SKM-1 (cell line): ENCODE measurements at regions not wholly inside any gene's neighbourhood (a gene's known extent, or its start where the extent isn't known, plus 50 kb on each side); places are given as distances from the start of the nearest gene placed in this dataset.

ENCODE experiments used
- DNase-seq: peaks from one replicate; lab custom pipeline; 2025; ENCODE audit not compliant: unreplicated experiment; lab: John Stamatoyannopoulos, UW

DNA sequence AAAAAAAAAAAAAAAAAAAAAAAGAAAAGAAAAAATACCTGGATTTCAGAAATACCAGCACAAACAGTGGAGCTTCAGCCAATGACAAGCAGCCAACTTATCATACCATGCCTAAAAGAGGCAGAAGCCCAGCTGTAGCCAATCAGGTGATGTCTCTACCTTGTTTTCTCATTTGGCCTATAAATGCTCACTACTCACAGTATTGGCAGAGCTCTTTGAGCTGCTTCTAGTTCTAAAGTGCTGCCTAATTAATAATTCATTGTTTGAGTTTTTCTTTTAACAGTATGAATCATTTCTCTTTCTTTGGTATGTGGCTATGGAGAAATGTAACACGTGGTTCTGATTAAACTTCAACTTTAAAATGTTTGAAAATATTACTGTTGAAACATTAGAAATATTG is 188.8 kb upstream of the TECRL start:
- no peak for DNase-seq

DNA sequence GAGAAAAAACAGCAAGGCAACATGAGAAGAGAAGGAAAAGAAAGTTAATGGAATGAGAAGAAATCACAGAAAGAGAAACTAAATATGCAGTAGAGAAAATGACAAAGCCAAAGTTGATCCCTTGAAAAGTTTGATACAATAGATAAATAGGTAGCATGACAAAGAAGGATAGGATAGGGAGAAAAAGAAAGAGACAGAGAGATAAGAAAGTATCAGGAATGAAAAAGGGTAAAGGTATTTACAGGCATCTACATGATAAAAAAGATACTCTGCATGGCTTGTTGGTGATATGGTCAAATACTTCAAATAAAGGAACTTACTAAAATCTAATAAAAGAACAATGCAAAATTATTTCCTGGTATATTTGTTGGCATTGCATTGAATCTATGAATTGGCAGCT is 185.5 kb upstream of the TECRL start:
- no peak for DNase-seq

DNA sequence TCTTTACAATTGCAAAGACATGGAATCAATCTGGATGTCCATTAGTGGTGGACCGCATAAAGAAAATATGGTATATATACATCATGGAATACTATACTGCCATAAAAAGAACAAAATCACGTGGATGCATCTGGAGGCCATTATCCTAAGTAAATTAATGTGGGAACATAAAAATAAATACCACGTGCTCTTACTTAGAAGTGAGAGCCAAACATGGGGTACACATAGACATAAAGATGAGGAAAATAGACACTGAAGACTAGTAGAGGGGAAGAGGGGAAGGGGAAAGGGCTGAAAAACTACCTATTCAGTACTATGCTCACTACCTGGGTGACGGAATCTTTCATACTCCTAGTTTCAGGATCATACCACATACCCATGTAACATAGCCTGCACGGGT is 179.3 kb upstream of the TECRL start:
- no peak for DNase-seq

DNA sequence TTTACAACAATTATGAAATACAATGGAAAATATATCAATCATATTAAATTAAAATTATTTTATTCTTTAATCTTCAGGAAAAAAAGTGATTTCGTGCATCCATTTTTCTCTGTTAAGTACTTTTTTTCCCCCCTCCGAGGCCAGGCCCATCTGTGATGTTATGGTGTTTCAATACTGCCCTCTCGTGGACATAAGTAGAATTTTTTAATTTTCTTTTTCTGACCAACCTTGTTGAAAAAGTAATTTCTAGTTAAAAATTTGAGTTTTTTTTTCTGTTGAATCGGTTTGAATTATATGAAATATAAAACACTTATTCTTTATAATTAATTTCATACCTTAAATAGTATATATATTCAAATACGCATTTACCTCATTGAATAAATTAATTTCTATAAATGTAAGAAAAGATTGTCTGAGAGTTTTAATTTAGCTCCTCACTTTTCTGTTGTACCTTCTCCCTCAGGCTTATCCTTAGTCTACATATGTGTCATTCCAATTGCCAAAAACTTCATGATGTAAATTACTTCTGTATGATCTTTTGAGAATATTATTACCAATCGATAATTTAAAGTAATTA is 175.8 kb upstream of the TECRL start:
- DNase-seq: peak; percentile 57

DNA sequence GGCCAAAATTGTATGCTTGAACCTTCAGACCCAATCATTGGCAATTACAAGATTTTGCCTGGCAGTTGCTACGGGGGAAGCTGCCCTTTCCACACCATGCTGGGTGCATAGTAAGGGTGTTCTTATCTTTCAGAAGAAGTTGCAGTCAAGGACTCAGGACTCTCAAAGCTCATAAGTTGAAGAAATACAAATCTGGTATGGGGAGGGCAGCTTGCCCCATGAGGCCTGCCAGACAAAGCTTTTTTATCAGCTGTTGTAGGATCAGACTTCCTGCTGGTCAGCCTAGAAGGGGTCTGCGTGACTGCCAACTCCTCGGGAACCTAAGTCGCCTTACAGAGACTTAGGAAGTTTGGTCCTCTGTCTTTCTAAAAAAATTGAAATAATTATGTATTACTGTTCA is 174.9 kb upstream of the TECRL start:
- no peak for DNase-seq

DNA sequence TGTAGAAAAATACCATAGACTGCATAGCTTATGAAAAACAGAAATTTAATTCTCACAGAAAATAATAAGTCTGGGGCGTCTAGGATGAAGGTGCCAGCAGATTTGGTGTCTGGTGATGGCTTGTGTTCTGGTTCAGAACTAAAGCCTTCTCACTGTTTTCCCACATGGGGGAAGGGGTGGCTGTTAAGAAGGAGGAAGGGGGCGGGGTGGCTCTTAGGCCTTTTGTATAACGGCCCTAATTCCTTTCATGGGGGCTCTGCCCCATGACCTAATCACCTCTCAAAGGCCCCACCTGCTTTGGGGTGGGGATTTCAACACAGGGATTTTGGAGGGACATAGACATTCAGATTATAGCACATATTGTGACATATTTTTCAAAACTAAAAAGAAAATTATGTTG is 173.2 kb upstream of the TECRL start:
- DNase-seq: no peak

DNA sequence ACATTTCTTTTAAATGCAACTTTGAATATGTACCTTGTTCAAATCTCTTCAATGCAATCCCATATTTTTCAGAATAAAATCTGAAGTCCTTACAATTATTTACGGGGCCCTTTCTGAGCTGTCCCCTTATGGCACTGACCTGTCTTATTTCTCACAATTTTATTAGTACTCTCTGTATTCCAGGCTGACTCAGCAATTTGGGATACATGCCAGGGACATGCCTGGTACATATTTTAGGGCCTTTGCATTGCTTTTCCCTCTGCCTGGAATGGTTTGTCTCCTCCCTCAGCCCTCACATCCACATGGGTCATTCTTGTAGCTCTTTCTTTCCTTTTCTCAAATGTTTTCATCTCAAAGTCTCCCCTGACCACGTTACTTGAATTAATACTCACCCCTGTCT is 172.2 kb upstream of the TECRL start:
- no peak for DNase-seq

DNA sequence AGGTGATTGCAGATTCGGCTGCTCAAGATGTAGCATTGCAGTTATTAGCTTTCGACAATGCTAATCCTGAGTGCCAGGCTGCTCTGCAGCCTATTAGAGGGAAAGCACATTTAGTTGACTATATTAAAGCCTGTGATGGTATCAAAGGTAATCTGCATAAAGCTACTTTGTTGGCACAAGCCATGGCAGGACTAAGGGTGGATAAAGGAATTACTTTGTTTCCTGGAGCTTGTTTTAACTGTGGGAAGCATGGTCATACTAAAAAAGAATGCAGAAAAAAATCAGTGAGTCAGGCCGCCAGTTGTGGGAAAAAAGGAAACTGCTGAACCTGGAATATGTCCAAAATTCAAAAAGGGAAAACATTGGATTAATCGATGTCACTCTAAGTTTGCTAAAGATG is 154.9 kb upstream of the TECRL start:
- no peak for DNase-seq

DNA sequence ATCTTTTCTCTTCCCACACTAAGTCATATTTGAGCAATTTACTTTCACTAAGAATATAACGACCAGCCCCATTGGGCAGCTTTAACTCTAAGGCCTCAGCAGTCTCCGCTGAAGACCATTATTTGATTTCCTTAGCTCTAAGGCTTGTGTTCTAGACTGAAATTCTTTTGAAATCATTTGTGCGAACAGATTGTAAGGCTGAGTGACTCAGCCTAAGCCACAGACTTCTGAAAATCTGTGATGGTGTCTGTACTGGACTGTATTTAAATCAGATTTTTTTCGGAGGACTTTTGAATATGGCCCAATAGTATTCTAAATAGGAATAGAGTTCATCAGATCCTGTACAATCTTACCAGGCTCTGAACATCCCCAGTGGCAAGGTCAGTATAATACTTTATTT is 150.3 kb upstream of the TECRL start:
- no peak for DNase-seq

DNA sequence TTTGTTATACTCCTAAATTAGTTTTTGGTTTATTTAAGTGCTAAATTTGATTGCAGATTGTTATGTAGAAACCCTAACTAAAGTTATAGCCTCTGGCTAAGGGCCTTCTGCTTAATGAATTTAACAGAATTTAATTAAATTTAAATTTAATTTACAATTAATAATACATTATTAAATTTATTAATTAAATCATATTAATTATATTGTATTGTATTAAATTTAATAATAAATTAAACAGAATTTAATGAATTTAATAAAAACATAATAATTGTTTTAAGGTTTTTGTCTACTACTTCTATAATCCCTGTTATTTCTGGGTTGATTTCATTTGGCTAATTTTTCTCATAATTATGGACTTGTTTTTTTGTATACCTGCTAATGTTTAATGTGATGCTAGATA is 141.9 kb upstream of the TECRL start:
- no peak for DNase-seq

DNA sequence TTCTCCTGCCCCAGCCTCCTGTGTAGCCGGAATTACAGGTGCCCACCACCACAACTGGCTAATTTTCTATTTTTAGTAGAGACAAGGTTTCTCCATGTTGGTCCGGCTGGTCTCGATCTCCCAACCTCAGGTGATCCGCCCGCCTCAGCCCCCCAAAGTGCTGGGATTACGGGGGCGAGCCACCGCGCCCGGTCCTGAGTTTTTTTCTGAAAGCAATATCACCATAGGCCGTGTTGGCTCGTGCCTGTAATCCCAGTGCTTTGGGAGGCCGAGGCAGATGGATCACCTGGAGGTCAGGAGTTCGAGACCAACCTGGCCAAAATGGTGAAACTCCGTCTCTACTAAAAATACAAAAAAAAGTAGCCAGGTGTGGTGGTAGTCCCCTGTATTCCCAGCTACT is 136.3 kb upstream of the TECRL start:
- DNase-seq: no peak

DNA sequence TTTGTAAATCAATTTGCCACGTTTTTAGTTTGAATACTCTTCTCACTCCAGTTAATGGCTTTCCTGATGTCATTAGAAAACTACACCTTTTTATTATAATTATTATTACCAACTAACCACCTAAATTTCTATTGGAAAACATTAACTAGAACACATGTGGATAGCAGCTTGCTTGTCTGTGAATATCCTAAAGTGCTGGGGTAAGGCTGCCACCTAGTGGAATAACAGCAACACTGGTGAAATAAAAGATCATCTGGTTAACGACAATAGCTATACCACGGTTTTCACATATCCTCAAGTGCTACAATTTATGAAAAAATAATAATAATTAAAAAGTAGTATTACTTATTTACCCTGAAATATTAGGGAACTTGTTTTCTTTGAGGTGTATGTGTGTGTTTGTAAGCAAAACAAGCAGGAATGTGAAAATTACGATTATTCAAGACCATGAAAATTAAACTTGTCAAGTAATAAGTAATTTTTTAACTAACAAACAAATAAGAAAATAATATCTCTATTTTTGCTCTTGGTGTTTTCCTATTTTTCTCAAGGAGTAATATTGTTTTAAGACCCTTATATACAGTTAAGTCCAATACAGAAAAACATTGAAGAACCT is 130.1 kb upstream of the TECRL start:
- peak; percentile 59 for DNase-seq

DNA sequence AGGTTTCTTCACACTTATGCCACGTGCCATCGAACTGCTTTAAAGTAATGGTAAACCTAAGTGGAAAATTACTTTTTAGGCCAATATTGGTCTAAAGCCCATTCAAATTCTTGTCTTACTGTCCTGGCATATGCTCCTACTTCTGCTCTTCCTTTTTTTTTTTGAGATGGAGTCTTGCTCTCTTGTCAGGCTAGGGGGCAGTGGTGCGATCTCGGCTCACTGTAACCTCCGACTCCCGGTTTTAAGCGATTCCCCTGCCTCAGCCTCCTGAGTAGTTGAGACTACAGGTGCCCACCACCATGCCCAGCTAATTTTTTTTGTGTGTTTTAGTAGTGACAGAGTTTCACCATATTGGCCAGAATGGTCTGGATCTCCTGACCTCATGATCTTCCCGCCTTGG is 129.0 kb upstream of the TECRL start:
- DNase-seq: no peak

DNA sequence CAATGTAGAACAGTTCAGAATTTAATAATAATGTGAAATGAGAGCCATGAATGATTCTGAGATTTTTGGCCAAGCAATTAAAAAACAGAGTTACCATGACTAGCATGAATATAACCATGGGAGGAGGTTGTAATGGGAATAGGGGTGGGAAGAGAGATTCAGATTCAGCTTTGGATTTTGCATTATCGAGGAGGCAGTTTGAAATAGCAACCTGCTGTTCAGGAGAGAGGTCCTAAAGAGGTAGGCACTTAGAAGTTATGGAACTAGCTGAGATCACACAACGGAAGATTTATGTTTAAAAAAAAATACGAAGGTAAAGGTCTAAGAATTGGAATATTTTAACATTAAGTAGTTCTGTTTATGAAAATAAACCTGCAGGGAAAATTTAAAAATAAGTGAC is 124.4 kb upstream of the TECRL start:
- no peak for DNase-seq

DNA sequence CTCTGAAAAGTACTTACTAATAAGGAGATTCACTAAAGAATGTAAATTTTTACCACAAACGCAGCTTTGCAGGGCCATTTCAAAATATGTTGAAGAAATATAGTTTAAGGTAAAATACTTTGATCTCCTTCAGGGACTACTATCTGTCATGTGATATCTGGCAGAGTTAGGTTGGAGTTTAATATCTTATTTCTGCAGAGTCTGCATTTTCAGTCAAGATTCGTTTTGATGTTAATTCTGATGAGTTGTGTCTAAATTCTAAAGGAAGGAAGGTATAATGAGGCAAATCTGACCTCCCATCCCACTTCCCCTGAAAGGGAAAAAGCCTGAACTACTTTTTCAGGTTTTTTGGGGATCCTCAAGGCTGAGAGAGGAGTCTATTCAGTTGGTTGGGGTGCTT is 123.9 kb upstream of the TECRL start:
- DNase-seq: no peak

DNA sequence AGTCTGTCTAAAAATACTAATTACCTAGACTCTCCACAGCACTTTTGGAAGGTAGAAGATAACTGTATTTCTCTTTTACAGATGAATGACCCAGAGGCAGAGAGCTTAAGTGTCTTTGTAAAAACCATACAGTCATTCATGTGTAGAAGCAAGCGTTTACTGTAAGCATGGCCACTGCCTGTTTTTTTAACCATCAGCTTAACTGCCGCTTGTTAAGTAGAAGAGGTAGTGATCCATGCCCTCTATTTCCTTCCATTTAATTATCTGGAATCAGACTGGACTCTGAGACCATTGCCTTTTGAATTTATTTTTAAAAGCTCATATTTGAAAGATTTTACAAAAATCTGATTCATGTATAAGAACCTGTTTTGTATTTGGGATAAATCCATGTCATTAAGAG is 111.2 kb upstream of the TECRL start:
- no peak for DNase-seq

DNA sequence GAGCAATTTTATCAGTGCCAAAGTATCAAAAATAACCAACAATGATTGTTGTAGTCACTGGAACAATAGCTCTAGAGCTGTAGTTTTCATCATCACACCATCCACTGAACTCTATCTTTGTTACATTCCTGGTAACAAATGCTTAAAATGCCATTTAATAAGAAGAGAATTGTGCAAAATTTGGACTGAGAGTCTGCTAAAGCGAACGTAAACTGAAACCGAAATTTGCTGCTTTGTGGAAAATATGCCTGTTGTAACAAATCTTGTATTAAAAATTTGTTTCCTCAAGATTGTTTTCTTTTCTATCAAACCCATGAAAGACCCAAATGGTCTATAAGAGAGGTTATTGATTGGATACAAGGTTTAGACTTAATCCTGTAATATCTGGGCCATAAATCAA is 109.3 kb upstream of the TECRL start:
- DNase-seq: no peak

DNA sequence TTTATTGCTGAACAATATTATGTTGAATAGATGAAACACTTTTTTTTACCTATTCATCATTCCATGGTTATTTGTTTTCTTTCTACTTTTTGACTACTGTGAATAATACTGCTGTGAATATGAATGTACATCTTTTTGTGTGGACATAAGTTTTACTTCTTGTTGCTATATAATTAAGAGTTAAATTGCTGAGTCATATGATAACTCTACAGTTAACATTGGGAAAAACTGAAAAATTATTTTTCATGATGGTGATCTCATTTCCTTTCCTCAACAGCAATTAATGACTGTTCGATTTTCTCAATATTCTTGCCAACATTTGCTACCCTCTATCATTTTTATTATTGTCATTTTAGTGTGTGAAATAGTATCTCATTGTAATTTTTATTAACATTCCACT is 106.9 kb upstream of the TECRL start:
- no peak for DNase-seq

DNA sequence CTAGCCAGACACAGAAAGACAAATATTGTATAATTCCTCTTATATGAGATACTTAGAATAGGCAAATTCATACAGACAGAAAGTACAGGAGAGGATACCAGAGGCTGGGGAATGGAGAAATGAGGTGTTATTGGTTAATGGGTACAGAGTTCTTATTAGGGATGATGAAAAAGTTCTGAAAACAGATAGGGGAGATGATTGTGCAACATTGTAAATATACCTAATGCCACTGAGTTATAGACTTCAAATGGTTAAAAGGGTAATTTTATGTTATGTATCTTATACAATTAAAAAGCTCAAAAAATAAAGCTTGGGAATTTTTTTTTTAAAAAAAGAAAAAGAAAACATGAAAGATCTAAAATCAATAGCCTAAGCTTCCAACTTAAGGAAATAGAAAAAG is 98.8 kb upstream of the TECRL start:
- DNase-seq: no peak

DNA sequence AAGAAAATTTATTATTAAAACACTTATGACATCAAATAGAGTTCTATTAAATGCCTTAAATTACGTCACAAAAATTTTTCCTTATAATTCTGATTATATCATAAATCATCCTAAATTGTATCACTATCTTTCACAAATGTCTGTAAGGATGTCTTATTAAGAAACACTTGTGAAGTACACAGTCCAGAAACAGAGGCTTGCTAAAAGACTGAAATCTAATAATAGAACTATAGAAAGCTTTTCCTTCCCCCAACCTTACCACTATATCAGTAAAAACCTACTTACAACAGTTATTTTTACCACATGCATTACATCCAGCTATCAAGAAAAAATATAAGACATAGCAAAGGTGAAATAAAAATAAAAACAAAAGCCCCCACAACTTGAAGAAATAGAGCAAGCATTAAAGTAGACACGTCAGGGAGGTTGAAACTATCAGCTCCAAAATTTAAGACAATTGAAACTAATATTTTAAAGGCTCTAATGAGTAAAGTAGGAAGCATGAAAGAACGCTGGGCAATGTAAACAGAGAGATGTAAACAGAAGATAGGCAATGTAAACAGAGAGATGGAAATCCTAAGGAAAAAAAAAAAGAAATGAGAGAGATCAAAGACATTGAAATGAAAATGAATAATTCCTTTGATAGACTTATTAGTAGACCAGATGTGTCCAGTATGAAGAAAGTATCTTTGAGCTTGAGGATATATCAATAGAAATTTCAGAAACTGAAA is 94.9 kb upstream of the TECRL start:
- no peak for DNase-seq

DNA sequence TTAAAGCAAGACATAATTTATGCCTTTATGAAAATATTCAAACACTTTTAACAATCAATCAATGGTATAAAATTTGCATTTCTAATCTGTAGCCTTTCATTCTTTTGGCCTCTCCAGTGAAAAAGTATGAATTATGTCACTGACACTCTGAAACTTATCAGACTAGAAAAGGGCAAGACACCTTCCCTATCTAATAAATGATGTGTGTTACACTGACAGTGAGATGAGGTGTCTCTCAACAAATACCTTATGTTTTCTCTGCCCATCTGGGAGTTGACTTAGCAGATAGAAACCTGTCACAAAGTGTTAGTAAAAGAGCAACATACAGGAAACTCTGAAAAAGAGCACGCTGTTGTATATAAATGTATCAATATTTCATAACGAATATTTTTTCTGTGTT is 94.2 kb upstream of the TECRL start:
- no peak for DNase-seq

DNA sequence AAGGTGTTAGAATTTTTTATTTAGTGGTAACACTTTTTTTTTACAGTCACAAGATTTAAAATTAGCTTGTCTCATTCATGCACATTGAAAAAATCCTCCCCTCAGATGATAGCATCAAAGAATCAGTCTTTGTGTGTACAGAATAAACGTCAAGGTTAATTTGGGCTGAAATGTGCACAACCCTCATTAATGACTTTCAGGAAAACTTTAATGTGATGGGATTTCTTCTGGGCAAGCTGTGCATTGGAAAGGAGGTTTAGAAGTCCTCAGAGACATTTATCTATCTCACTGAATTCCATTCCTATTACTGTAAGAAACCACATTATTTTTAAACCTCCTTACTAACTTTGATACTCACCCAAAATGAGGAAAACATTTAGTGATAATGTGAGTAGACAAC is 88.2 kb upstream of the TECRL start:
- no peak for DNase-seq

DNA sequence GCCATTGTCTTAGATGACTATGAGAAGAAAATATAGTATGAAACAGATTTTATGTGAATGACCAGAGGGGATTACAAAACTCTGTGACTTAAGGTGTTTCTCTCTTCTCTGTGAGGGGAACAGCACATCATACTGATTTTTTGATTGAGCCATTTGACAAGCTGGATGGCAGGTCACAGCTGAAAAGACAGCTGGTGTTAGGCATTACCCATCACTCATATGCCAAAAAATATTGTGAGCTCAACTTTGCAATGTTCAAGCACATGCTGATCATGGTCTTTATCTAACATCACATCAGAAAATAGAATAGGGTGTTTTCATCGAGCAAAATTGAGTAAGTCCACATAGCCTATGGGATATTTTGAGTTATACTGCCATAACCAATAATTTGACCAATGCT is 86.7 kb upstream of the TECRL start:
- DNase-seq: no peak
